ENCODE measurements at regions not wholly inside any gene's neighbourhood (a gene's known extent, or its start where the extent isn't known, plus 50 kb on each side); places are given as distances from the start of the nearest gene placed in this dataset.
"Not testable (repeated sequence)": the region's sequence is repeated elsewhere in the genome, so short reads cannot be mapped to it uniquely, and the experiment has no call there.

GRCh38 chr13:103884101-103884723 is 818.0 kb upstream of the SLC10A2 start:
- DNase-seq, result no peak

DNA sequence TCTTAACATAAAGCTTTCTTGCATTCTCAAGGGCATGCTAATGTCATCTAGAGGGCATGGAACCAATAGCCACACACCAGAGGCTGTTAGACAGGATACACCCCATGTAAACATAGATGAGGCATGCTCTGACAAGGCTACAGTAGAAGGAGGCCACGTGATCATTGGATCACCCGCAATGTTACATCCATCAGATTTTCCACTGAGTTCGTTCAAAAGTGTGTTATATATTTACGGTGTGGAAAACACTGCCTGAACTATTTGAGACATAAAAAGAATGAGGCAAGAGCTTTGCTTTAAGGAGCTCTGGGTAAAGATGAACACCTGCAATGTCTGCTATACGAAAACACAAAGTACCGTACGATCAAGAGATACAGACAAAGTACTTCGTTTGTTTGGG is 817.5 kb upstream of the SLC10A2 start:
- DNase-seq, result peak; percentile 59

DNA sequence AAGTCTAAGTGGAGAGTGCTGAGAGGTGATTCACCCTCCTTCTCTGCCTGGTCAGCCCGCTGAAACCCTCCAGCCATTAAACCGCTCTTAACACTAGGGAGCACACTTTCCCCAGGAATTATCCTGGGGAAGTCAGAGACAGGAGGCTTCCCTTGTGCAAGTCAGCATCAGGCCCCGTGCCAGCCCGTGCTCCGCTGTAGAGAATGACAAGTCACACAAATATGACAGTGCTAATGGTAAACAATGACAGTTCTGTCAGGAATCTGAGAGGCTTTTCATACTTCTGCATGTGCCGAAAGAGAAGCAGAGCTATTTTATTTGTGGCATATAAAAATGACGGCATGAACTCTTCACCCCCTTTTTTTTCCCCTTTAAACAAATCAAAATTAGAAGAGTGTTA is 816.9 kb upstream of the SLC10A2 start:
- peak; percentile 98 for DNase-seq

DNA sequence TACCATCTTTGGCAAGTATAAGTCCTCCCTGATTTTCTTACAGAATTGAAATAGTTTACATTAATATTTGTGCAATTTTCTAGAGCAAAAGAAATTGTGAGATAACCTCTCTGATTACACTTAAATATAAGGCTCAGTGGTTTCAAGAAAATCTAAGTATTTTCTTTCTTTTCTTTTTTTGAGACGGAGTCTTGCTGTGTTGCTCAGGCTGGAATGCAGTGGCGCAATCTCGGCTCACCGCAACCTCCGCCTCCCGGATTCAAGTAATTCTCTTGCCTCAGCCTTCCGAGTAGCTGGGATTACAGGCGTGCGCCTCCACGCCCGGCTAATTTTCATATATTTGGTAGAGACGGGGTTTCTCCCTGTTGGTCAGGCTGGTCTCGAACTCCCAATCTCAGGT is 813.9 kb upstream of the SLC10A2 start:
- DNase-seq, result not testable (repeated sequence)

DNA sequence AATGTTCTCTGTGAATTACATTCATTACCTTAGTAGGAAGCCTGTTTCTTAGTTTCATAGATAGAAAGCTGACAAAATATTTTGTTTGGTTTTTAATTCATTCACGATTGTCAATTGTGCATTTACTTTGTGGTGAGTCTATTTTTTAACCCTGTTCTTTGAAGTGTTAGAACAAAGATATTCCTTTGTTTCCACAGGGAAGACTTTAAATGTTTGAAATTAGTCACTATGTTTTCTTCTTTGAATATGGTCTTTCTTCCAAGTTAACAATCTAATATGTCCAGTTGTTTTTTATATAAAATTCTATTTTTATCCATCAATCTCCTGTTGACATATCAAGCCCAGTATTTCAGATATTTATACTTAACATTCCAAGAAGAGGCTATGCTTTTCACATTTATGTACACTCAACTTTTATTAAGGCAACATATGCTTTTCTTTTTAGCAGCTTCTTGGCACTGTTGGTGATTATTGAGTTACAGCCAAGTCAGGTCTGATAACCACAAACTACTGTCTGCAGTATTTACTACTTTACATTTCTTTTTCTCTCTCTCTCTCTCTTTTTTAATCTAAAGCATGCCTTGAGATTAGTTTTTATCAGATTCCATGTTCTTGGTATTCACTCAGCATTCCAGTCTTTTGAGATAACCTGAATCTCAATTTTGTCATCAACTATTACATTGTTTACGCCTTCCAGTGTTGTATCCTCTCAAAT is 812.8 kb upstream of the SLC10A2 start:
- peak; percentile 42 for DNase-seq

GRCh38 chr13:103876571-103876970 is 810.4 kb upstream of the SLC10A2 start:
- DNase-seq, result peak; percentile 12

DNA sequence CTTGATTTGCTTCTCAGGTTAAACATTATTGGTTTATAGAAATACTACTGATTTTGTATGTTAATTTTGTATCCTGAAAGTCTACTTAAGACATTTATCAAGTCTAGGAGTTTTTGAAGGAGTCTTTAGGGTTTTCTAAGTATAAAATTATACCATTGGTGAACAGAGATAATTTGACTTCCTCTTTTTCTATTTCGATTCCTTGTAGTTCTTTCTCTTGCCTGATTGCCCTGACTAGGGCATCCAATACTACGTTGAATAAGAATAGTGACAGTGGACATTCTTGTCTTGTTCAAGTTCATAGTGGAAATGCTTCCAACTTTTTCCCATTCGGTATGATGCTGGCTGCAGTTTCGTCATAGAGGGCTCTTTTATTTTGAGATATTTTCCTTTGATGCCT is 807.5 kb upstream of the SLC10A2 start:
- DNase-seq, result no peak

- DNase-seq, result no peak
Observed at GRCh38 chr13:103866048-103866447, 799.8 kb upstream of the SLC10A2 start.

DNA sequence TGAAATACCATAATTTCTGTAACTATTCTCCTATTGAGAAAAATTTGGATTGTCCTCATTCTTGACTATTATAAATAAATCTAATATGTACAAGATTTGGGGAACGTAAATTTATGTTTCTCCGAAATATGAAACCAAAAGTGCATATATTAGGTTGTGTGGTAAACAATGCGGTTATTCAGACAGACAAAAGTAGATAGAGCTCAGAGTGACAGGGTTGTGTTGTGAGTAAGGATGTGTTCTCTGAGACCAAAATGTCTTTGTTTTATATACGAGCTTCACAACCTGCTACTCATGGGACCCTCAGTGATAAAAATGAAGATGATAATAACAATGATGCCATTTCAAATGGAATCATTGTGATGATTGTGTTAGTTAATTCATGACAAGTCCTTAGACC is 796.3 kb upstream of the SLC10A2 start:
- no peak for DNase-seq

GRCh38 chr13:103859952-103860351 is 793.7 kb upstream of the SLC10A2 start:
- no peak for DNase-seq

GRCh38 chr13:103852036-103852435 is 785.8 kb upstream of the SLC10A2 start:
- DNase-seq, result peak; percentile 0

GRCh38 chr13:103844471-103844870 is 778.3 kb upstream of the SLC10A2 start:
- DNase-seq, result no peak

- no peak for DNase-seq
Observed at GRCh38 chr13:103839460-103839859, 773.2 kb upstream of the SLC10A2 start.

GRCh38 chr13:103835052-103835451 is 768.8 kb upstream of the SLC10A2 start:
- no peak for DNase-seq

DNA sequence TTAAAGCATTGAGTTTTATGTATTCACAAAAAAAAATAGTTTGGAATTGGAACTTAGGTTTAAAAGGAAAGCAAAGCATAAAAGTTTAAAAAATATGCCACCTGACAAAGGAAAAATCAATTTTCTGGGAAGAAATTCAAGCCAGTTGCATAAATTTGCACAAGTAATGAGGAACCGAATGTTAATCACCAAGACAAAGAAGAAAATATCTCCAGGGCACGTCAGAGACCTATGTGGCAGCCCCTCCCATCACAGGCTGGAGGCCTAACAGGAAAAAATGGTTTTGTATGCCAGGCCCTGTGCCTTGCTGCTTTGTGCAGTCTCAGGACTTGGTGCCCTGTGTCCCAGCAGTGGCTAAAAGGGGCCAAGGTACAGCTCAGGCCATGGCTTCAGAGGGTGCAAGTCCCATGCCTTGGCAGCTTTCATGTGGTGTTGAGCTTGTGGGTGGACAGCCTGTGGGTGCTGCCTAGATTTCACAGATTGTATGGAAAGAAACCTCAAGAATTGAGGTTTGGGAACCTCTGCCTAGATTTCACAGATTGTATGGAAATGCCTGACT is 767.2 kb upstream of the SLC10A2 start:
- DNase-seq, result no peak

- peak; percentile 56 for DNase-seq
Observed at GRCh38 chr13:103815619-103816018, 749.4 kb upstream of the SLC10A2 start.

DNA sequence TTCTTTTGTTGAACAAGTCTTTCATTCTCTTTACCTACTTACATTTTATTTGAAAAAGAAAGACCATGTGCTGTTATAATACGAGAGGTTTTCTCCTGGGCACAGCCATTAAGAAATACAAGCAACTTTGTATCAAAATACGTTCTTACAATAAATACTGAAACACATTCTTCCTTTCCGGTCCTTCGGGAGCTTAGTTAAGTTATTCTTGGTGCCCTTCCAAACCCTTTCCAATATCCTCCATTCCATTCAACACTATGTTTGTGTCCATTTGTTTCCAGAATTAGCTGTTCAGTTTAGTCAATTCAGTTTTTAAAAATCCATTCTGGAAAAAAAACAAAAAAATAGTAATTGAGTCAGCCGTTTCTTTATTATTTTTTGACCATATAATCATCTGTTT is 746.8 kb upstream of the SLC10A2 start:
- DNase-seq, result peak; percentile 5

GRCh38 chr13:103812558-103812957 is 746.3 kb upstream of the SLC10A2 start:
- no peak for DNase-seq

DNA sequence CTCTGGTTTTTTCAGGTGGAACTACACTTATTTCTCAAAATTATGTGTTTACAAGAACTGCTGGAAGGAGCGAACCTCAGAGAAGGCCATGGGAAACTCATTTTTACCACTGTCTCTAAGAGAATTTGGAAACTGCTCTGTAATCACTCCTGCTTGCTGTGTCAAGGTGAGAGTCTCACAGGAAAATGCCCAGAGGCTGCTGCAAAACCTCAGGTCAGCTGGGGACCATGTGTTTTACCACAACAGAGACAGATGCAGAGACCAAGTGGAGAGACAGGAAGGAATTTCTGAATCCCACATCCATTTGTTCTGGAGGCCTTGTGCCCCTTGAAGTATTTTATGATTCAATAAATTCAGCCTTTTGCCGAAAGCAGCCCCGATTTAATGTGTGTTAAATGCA is 743.8 kb upstream of the SLC10A2 start:
- DNase-seq, result no peak

DNA sequence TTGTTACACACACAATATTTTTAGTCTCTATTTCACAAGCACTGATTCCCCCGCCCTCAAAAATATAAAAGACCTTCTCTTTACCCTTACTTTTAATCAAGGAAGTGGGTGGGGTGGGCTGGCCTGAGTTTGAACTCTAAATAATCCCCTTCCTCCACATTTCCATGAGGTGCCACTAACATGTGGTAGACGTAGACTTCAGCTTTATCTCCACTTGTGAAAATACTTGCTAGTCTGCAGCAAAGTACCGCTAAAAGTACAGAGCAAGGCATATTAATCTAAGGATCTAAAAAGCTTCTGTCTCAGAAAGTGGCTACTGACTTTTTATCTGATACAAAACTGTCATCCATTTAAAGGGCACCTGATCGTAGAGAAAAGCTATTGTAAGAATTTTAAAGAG is 739.6 kb upstream of the SLC10A2 start:
- DNase-seq, result no peak

- no peak for DNase-seq
Observed at GRCh38 chr13:103803349-103803748, 737.1 kb upstream of the SLC10A2 start.

- DNase-seq, result no peak
Observed at GRCh38 chr13:103799028-103799427, 732.8 kb upstream of the SLC10A2 start.

GRCh38 chr13:103795892-103796478 is 729.8 kb upstream of the SLC10A2 start:
- no peak for DNase-seq

- no peak for DNase-seq
Observed at GRCh38 chr13:103794526-103794925, 728.3 kb upstream of the SLC10A2 start.

Data from fibroblast of skin of right biceps (primary cell).